ENCODE measurements at regions not wholly inside any gene's neighbourhood (a gene's known extent, or its start where the extent isn't known, plus 50 kb on each side); places are given as distances from the start of the nearest gene placed in this dataset.
"Not testable (repeated sequence)": the region's sequence is repeated elsewhere in the genome, so short reads cannot be mapped to it uniquely, and the experiment has no call there.

DNA sequence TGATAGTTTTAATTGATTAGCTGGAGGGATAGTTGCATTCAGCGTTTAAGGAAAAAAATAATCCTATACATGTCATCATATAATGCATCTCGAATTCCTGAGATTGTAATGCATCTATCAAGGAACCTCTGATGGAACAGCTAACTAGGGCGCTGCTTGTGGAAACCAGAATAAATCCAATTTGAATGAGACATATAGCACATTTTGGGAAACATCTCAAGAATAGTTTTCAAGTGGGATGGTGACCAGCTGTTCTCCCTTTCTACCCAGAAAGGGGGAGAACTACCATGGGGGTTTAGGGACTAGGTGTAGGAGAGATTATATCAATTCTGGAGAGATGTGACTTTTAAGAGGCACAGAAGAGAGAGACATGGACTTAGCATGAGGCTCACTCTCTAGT lies 319.3 kb upstream of the BRINP1 start:
- DNase-seq (ENCODE audit: extremely low read depth in 1 of 2, low read depth in 1 of 2), result no peak

DNA sequence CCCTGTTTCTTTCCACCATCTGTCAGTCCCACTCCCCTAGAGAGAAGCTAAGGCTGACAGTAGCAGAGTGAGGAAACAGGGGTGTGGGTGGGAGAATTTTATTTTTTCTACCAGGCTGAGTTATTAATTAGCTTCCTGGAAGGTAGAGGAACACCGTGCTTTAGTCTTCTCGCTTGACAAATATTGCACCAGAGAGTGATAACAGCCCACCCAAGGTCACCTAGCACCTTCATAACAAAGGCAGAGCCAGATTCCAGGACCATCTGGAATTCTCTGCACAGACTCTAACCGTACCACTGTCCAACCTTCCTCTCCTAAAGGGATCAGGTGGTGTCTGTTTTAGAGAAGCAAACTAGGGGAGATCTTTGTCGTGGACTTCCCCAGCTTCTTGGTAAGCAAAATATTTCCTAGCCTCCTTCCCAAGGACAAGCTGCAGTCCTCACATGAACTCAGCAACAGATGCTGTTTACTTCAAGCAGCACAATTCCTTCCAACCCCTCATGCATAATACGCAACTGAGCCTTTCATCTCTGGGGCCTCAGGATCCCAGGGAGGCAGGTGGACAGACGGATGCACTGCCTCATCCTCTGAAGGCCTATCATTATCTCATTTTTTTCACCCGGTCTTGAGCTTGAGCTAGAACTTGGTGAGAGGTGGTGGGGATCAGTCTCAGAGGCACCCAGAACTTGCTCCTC lies 308.7 kb upstream of the BRINP1 start:
- no peak for DNase-seq (ENCODE audit: extremely low read depth in 1 of 2, low read depth in 1 of 2)

DNA sequence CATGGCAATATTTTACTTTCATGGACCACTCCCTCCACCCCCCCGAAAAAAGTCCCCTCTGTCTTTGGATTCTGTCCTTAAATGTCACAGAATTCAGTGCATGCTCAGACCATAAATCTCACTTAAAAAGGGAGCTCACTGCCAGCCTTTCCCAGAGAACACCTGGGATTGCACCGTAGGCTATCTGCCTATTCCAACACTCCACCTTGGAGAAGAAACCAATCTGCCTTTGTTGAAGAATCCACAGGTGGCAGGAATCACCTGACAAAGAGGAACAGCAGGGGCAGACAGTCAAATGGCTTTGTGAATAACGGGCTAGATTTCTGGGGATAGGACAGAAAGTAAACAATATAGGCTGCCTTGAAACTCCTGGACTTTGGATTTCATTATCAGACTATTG lies 306.7 kb upstream of the BRINP1 start:
- DNase-seq (ENCODE audit: extremely low read depth in 1 of 2, low read depth in 1 of 2), result no peak

DNA sequence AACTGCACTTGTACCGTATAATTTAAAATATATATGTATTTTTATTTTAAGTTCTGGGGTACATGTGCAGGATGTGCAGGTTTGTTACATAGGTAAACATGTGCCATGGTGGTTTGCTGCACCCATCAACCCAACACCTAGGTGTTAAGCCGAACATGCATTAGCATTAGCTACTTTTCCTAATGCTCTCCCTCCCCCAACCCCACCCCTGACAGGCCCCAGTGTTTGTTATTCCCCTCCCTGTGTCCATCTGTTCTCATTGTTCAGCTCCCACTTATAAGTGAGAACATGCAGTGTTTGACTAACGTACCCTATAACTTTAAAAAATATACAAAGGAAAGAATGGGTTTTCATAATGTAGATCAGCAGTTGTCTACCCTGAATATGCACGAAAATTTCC lies 303.5 kb upstream of the BRINP1 start:
- not testable (repeated sequence) for DNase-seq (ENCODE audit: extremely low read depth in 1 of 2, low read depth in 1 of 2)

DNA sequence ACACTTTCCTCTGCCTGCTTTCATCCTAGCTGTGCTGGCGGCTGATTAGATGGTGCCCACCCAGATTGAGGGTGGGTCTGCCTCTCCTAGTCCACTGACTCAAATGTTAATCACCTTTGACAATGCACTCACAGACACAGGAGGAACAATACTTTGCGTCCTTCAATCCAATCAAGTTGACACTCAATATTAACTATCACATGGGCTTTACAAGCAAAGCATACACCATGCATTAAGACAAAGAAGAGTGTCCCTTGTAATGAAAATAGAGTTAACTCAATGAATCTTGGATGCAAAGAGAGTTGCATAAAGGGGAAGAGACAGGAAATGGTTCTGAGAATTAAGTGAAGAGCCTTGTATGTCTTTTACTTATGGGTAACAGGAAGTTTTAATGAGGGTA lies 298.7 kb upstream of the BRINP1 start:
- no peak for DNase-seq (ENCODE audit: extremely low read depth in 1 of 2, low read depth in 1 of 2)

DNA sequence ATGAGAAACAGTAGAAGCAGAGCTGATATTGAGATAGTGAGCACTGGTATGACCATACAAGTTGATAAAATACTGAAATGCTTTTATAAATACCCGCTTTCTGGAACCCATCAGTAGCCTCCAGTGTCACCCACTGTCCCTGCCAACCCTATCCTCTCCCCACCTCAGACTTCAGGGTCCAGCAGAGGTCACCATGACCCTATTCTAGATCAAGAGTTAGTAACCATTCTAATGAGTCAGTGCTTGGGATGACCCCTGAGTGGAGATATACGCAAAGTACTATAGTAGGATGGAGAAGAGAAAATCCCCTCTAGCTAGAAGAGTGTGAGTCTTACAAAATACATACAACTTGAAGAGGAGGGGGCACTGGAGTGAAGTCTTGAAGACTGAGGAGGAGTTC lies 297.9 kb upstream of the BRINP1 start:
- no peak for DNase-seq (ENCODE audit: extremely low read depth in 1 of 2, low read depth in 1 of 2)

DNA sequence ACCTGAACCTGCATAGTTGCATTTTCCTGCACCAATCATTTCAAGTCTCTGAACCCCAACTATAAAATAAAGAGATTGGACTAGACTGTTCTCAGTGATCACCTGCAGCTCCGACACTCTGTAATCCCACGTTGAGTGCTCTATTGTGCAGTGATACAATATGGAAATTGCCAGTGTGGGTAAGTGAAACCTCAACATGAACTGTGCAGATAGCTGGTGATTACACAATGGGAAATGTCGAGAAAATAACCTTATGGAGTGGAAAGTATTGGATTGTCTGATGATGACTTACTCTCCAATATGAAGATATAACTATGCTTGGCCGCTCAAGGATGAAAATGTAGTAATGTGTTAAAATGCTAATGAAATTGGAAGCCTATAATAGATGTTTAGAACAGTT lies 293.1 kb upstream of the BRINP1 start:
- DNase-seq (ENCODE audit: extremely low read depth in 1 of 2, low read depth in 1 of 2), result no peak

DNA sequence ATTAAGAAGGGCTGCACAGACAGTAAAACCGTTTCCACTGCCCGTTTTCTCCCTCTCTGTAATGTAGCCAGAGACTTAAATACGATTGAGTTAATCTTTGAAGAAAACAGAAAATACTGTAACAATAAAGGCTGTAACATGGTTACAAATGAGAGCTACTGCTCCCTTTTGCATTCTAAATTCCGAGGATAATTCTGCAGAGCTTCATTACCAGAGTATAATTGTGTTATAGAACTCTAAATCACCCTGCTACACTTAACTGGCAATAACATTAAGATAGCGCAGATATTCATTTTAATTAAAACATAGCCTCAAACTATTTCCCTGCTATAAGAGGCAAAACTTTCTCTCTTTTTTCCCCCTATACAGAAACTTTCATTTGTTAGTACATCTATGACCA lies 283.7 kb upstream of the BRINP1 start:
- no peak for DNase-seq (ENCODE audit: extremely low read depth in 1 of 2, low read depth in 1 of 2)

DNA sequence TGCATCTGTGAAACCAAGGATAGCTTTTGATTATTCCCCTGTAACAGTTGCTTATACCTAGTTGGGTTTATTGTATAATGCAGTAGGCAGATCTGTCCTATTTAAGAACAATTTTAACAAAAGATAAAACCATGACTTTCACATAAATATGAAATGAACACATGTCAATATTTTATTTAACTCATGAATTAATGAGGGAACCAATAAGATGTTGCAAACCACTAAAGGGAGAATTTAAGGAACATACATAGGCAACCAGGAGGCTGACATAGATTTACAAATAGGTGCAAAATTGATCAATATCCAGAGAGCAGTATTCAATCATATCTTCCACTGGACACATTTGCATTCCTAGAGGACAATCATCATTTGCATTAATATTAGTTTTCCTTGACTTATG lies 280.0 kb upstream of the BRINP1 start:
- DNase-seq (ENCODE audit: extremely low read depth in 1 of 2, low read depth in 1 of 2), result no peak

DNA sequence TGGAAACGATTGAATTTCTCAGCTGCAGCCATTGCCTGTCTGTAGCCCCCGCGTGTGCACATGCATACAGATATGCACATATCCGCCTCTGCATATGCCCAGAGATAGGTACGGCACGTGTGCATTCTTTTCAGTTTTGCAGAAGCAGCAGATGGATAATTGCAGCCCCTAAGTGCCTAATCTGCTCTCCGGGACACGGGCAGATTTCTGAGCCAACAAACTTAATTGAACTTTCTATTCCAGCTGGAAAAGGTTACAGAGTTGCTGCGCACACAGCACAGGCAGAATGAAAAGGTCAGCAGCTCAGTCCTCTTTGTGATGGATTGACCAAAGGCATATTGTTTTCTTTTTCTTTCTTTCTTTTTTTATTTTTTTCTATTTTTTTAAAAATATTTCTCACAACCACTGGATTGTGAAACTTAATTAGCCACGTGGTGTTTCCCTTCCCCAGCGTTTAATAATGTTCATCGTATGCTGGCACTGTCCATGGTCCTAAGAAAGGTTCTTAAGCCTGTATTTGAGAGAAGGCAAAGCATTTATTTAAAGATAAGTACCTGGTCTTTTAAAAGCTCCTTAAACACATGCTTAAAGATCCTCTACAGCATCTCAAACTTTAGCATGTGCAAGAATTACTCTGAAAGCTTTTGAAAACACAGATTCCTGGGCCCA lies 270.2 kb upstream of the BRINP1 start:
- no peak for DNase-seq (ENCODE audit: extremely low read depth in 1 of 2, low read depth in 1 of 2)

DNA sequence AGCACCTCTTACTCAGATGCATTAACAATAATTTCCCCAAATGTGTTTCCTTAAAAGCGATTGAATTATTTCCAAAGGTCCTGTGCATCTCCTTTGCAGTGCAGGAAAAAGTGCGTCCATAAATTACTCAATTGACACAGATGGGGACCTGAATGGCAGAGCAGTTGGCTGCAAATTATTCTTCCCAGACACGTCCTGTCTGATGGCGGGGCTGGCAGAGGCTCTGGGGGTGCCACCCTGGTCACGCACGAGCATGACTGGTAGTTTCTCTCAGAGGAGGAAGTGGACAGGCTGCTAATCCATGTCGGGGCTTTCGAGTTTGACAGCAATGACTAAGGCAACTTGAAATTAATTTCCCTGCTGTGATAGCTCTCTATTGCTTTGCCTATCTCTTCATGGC lies 264.8 kb upstream of the BRINP1 start:
- DNase-seq (ENCODE audit: extremely low read depth in 1 of 2, low read depth in 1 of 2), result no peak

DNA sequence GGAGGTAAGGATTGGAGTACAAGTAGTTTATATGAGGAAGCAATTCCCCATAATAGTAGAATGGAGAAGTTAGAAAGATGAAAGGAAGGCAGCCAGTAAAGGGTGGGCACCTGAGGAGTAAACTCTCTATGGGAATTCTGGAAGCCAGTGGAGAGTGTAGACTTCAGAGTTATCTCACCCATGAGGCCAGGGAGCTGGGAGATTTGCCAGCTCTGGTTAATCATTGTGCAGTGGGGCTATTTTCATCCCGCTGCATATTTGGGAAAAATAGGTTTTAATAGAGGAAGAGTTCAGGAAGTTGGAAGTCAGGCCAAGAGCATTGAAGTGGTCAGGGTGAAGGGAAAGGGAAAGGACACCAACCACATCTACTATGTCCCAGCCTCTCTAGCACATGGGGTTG lies 242.3 kb upstream of the BRINP1 start:
- no peak for DNase-seq (ENCODE audit: extremely low read depth in 1 of 2, low read depth in 1 of 2)

DNA sequence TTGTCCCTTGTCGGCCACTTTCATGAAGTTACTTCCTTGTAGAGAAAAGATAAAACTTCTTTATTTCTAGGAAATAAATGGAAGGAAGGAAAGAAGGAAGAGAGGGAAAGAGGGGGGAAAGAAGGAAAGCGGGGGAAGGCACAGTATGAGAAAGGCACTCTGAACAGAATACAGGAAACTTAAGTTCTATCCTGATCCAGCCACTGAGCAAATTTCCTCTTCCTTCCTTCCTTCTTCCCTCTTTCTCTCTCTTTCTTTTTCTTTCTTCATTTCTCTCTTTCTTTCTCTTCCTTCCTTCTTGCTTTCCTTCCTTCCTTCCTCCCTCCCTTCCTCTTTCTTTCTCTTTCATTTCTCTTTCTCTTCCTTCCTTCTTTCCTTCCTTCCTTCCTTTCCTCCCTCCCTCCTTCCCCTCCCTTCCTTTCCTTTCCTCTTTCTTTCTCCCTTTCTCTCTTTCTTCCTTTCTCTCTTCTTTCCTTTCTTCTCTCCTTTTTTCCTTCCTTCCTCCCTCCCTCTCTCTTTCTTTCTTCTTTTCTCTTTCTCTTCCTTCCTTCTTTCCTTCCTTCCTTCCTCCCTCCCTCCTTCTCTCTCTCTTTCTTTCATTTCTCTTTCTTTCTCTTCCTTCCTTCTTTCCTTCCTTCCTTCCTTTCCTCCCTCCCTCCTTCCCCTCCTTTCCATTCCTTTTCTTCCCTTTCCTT lies 240.2 kb upstream of the BRINP1 start:
- no peak for DNase-seq (ENCODE audit: extremely low read depth in 1 of 2, low read depth in 1 of 2)

DNA sequence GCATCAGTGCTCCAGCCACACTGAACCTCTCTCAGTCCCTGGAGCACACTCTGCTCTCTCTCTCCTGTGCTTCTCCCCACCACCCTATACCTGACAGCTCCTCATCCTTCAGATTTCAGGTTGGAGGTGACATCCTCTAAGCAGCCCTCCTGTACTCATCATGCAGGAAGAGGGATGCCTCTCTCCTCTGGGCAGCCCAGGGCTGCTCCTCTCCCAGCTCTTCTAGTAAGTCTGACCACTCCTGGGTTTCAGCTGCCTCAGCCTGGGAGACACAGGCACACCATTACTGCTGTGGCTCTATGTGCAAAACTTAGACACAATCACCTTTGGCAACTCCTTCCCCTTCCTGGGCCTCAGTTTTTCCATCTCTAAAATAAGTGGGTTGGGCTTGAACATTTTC lies 232.4 kb upstream of the BRINP1 start:
- DNase-seq (ENCODE audit: extremely low read depth in 1 of 2, low read depth in 1 of 2), result no peak

DNA sequence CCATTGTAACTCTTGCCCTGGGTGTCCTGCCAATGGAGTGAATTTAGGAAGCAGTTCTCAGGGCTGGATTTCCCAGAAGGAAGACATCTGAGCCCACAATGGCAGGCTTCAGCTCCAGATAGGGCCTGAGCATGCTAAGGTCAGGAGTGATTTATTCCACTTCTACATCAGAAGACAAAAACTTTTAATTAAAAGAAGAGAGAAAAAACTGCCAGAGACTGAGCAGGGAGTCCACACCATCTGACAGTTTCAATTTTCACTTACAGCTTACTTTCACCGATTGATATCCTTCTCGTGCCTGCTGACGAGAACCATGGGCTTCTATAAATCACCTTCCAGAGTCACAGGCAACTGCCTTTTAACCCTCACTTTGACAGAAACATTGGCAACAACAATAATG lies 228.3 kb upstream of the BRINP1 start:
- DNase-seq (ENCODE audit: extremely low read depth in 1 of 2, low read depth in 1 of 2), result no peak

DNA sequence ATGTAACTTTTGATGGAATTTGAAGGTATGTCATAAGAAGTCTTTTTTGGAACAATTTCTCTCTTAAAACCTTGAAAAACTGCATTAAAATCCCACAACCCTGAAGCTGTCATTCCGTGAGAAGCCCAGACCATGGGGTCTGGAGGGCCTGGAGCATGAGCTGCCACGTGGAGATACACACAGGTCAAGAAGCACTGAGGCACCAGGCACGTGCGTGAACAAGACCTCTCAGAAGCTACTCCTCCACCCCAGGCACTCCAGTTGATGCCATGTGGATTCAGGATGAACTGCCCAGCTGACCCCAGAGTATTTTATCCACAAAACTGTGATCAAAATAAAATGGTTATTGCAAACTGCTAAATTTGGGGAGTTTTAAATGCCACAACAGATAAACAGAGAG lies 227.5 kb upstream of the BRINP1 start:
- no peak for DNase-seq (ENCODE audit: extremely low read depth in 1 of 2, low read depth in 1 of 2)

DNA sequence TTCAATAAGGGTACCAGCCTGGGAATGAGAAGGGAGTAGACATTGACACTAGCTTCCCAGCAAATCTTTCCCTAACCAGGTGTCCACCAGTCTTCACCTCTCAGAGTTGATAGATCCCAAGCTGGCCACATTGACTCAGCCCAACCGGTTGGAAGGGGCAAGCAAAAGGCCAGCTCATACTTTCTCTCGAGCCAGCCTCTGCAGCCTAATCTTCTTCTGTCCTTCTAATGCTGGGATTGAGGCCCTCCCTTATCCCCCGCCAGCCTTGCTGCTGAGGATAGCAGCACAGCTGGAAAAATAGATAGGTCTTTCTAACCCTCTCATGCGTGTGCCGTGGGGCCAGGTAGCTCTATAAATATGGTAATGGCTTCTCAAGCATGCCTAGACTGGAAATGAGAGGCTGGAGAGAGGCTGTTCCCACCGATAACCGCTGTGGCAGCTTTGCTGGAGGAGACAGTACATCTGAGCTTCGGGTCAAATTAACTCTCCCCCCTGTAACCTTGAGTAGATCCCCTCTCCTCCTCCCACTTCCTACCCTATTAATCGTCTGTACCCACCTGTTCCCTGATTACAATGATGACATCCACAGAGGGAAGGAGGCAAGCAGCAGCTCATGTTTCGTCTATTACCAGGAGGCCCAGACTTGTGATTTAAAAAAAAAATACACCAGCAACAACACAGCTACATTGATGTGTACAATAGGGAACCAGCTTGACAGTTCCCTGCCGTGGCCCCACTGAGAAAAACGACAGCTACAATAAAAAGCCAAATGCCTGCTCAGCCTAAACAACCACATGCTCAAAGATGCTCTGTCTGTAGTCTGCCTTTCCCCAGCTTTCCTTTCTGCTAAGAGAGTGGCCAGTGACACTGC lies 219.9 kb upstream of the BRINP1 start:
- no peak for DNase-seq (ENCODE audit: extremely low read depth in 1 of 2, low read depth in 1 of 2)

DNA sequence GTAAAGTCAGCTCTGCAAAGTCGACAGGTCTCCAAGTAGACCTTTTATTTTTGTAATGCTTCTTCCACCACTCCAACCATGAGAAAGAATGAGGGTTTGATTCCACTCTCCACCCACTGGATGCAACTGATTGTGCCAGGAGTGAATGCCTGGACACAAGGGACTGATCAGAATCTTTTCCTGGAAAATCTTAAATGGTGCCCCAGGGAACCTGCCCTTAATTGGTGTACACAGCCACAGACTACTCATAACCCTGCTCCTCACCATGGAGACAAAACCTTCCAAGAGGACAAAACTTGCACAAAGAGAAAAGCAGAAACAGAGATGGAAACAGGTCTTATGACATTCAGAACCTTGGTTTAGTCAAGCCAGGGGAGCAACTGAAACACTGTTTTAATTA lies 208.6 kb upstream of the BRINP1 start:
- DNase-seq (ENCODE audit: extremely low read depth in 1 of 2, low read depth in 1 of 2), result no peak

DNA sequence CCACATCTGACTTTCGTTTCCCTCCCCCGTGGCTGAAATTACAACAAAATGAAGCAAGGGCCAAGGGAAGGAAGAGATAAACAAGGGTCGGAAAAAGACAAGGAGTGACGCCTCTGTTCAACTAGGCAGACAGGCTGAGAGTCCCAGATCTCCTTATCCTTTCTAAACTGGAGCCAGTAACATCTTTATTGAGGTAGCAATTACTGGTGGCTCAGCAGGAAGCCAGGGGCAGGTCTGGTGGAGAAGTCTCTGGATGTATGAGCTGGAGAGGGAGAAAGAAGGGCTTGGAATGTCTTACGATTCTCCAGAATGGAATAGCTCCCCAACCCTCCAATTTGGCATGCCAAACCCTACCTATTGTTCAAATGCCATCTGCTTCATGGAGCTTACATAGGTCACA lies 190.8 kb upstream of the BRINP1 start:
- DNase-seq (ENCODE audit: extremely low read depth in 1 of 2, low read depth in 1 of 2), result no peak

DNA sequence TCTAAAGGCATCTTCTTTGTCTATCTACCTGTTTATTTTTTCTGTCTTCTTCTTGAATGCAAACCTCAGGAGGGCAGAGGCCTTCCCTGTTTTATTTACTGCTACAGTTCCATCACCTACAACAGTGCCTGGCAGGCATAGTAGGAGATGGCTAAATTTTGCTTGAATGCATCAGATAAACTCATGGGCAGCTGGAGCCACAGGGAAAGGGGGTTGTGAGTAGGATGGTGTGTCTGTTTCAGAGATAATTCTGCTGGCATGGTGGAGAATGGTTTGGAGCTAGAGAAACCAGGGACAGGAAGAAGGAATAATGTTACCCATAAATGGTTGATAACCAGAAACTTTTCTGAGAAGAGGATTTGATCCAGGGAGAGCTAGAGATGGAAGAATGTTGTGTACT lies 189.8 kb upstream of the BRINP1 start:
- DNase-seq (ENCODE audit: extremely low read depth in 1 of 2, low read depth in 1 of 2), result no peak

DNA sequence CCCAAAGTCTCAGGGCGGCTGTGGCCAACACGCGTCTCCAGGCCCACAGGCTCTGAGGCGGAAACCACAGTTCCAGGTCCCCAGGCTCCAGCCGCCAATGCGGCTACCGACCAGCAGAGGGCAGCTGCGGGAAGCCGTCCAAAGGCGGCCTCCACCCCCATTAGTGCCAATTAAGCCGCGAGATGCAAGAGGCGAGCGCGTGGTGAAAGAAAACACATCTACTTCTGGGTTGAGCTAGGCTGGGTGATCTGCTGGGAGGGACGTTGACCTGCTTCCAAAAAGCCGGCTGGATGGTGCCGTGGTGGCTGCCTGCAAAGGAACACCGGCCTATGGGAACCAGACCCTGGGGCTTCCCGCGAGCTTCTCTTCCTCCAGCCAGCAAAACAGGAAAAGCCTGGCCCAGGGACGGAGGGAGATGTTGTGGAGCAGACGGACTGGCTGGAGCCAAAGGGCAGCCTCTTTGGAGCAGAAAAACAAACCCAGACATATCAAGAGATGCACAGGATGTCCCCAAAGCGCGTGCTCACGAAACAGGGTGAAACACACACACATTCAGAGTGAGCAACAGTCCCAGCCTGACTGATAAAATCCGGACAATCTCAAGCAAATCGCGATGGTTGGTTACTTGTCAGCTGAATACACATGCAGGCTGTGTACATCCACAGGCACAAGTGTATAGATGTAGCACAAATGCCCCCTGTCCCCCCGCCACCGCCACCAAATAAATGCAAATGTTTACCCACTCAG lies 187.1 kb upstream of the BRINP1 start:
- peak in 1 of 2 donors; percentile 5 for DNase-seq (ENCODE audit: extremely low read depth in 1 of 2, low read depth in 1 of 2)
